Smooth muscle cell (in vitro differentiated cells): ENCODE measurements at regions not wholly inside any gene's neighbourhood (a gene's known extent, or its start where the extent isn't known, plus 50 kb on each side); places are given as distances from the start of the nearest gene placed in this dataset.

Experiments
- DNase-seq: peaks from one replicate; lab custom pipeline; 2025; ENCODE audit not compliant: unreplicated experiment; lab: John Stamatoyannopoulos, UW
- H2AFZ ChIP-seq: fragments of 200-600 bp; sonication (generic); 2 replicates; pipeline ENCODE4 v1.6.0; 2016; ENCODE audit warnings: antibody characterized with exemption, low read depth, mild to moderate bottlenecking
- H3F3A ChIP-seq: fragments of 200-600 bp; sonication (generic); 2 replicates; pipeline ENCODE4 v1.6.0; 2017; ENCODE audit warnings: antibody characterized with exemption, low read depth
- H3K27ac ChIP-seq: fragments of 200-600 bp; sonication (generic); 2 replicates; pipeline ENCODE4 v1.5.1; 2016; ENCODE audit warnings: low read depth, mild to moderate bottlenecking
- H3K27me3 ChIP-seq: fragments of 200-600 bp; sonication (generic); 2 replicates; pipeline ENCODE4 v1.6.1; 2016; ENCODE audit warnings: low read depth, mild to moderate bottlenecking
- H3K36me3 ChIP-seq: fragments of 200-600 bp; sonication (generic); 2 replicates; pipeline ENCODE4 v1.5.1; 2016; ENCODE audit warnings: low read depth
- H3K4me1 ChIP-seq: fragments of 200-600 bp; sonication (generic); 2 replicates; pipeline ENCODE4 v1.5.1; 2016; ENCODE audit warnings: low read depth
- H3K4me2 ChIP-seq: fragments of 200-600 bp; sonication (generic); 2 replicates; pipeline ENCODE4 v1.6.0; 2016; ENCODE audit warnings: mild to moderate bottlenecking
- H3K4me3 ChIP-seq: fragments of 200-600 bp; sonication (generic); 2 replicates; pipeline ENCODE4 v1.5.1; 2016; ENCODE audit warnings: mild to moderate bottlenecking
- H3K79me2 ChIP-seq: fragments of 200-600 bp; sonication (generic); 2 replicates; pipeline ENCODE4 v1.6.0; 2016; ENCODE audit warnings: low read depth, mild to moderate bottlenecking
- H3K9ac ChIP-seq: fragments of 200-600 bp; sonication (generic); 2 replicates; pipeline ENCODE4 v1.6.0; 2016; ENCODE audit warnings: low read depth
- H3K9me3 ChIP-seq: fragments of 200-600 bp; sonication (generic); replicated peaks from 2 replicates; pipeline ENCODE4 v1.5.1; 2016; ENCODE audit warnings: low read depth
- H4K20me1 ChIP-seq: fragments of 200-600 bp; sonication (generic); 2 replicates; pipeline ENCODE4 v1.6.0; 2016; ENCODE audit warnings: low read depth
- CTCF ChIP-seq: fragments of 200-600 bp; sonication (generic); IDR thresholded peaks from 2 replicates; pipeline ENCODE4 v1.5.1; 2017; ENCODE audit warnings: borderline replicate concordance, mild to moderate bottlenecking, antibody characterized with exemption; ENCODE audit not compliant: insufficient read depth, poor library complexity, severe bottlenecking
- WGBS: methylation state at CpG from one replicate; pipeline ENCODE4 v1.1.7; 2016; ENCODE audit warnings: low lambda C conversion rate; 5-methylcytosine and 5-hydroxymethylcytosine counted together

- DNase-seq: no peak
- Histone ChIP-seq H3K27me3 (no peaks in the 10 kb centered on the region), H3F3A (no peaks in the 10 kb centered on the region), H3K4me3 (no peak overlapping the region), H2AFZ (no peak overlapping the region), H3K9me3 (no peaks in the 10 kb centered on the region), H3K79me2 (no peaks in the 10 kb centered on the region), H4K20me1 (no peaks in the 10 kb centered on the region), H3K9ac (no peak overlapping the region), H3K4me2 (no peak overlapping the region), H3K27ac (no peak overlapping the region), H3K4me1 (peaks cover 14% of the 10 kb centered on the region), H3K36me3 (no peaks in the 10 kb centered on the region)
- 55% methylated on average over 1 of the region's 1 CpG for WGBS
- no peak for TF ChIP-seq CTCF
These were observed 408.6 kb downstream of the HAPSTR1 start for GRCh38 chr16:9499941-9500593.

- TF ChIP-seq CTCF: no peak
- 98% methylated on average over 2 of the region's 2 CpGs for WGBS
- Histone ChIP-seq H3K27me3 (no peaks in the 10 kb centered on the region), H3K36me3 (no peaks in the 10 kb centered on the region), H3K9ac (no peak overlapping the region), H3K4me1 (peaks cover 14% of the 10 kb centered on the region), H3K27ac (no peak overlapping the region), H3F3A (no peaks in the 10 kb centered on the region), H3K9me3 (no peaks in the 10 kb centered on the region), H4K20me1 (no peaks in the 10 kb centered on the region), H3K4me2 (no peak overlapping the region), H3K4me3 (no peak overlapping the region), H2AFZ (no peak overlapping the region), H3K79me2 (no peaks in the 10 kb centered on the region)
- DNase-seq: no peak
These were observed 409.4 kb downstream of the HAPSTR1 start for GRCh38 chr16:9500872-9501271.

- Histone ChIP-seq H3F3A (no peaks in the 10 kb centered on the region), H3K27me3 (no peaks in the 10 kb centered on the region), H3K4me1 (peaks cover 11% of the 10 kb centered on the region), H2AFZ (no peak overlapping the region), H3K4me3 (no peak overlapping the region), H4K20me1 (no peaks in the 10 kb centered on the region), H3K9ac (no peak overlapping the region), H3K4me2 (no peak overlapping the region), H3K79me2 (no peaks in the 10 kb centered on the region), H3K27ac (no peak overlapping the region), H3K36me3 (no peaks in the 10 kb centered on the region), H3K9me3 (no peaks in the 10 kb centered on the region)
- no peak for TF ChIP-seq CTCF
- 32% methylated on average over 3 of the region's 3 CpGs for WGBS
- DNase-seq: no peak
These were observed 412.0 kb downstream of the HAPSTR1 start for GRCh38 chr16:9503251-9503984.
